Activated effector memory CD4-positive, alpha-beta T cell treated with Interleukin-2 at 50 U/mL for 16 hours (primary cell): ENCODE measurements at regions not wholly inside any gene's neighbourhood (a gene's known extent, or its start where the extent isn't known, plus 50 kb on each side); places are given as distances from the start of the nearest gene placed in this dataset.

ENCODE experiments used
- DNase-seq: peaks from one replicate; pipeline ENCODE4 v3.0.0-alpha.2; 2020

- no peak for DNase-seq
Measured at GRCh38 chr21:29443411-29444010, 144.8 kb downstream of the BACH1 start.

DNA sequence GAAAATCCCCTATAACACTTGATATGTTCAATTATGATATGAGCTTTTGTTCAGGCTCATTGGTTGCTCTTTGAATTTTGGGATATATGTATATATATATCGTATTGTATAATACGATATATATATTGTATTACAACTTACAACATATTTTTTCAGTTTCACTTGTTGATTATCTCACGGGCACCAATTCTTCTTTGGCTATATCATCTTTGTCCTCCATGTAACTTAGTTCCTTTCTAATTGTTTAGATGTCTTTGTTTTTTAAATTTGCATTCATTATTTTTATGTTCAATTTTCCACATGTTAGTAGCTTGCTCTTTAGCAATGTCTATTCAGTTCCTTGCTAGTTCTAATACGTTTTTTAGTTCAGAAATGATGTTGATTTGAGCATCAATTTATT is 150.0 kb downstream of the BACH1 start:
- DNase-seq = no peak

GRCh38 chr21:29449306-29449950 is 150.7 kb downstream of the BACH1 start:
- no peak for DNase-seq

GRCh38 chr21:29450058-29450457 is 151.3 kb downstream of the BACH1 start:
- DNase-seq = no peak

- no peak for DNase-seq
Measured at GRCh38 chr21:29453511-29453910, 154.8 kb downstream of the BACH1 start.

GRCh38 chr21:29454179-29454578 is 155.5 kb downstream of the BACH1 start:
- DNase-seq = no peak

GRCh38 chr21:29462479-29462878 is 163.8 kb downstream of the BACH1 start:
- DNase-seq = no peak

DNA sequence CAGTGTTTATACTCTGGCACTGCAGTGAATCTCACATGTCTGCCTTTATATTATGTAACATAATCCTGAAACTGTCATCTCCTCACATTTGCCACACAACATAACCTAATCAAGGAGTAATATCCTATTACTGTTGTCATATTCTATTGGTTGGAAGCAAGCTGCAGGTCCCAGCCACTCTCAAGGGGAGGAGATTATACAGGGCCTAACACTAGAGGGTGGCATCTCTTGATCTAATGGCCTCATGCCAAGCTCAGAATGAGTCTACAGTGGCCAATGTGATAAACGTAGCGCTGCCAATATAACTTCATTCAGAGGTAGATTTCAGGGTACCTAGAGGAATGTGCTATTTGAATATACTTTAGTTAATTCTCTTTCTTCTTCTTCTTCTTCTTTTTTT is 166.8 kb downstream of the BACH1 start:
- no peak for DNase-seq

DNA sequence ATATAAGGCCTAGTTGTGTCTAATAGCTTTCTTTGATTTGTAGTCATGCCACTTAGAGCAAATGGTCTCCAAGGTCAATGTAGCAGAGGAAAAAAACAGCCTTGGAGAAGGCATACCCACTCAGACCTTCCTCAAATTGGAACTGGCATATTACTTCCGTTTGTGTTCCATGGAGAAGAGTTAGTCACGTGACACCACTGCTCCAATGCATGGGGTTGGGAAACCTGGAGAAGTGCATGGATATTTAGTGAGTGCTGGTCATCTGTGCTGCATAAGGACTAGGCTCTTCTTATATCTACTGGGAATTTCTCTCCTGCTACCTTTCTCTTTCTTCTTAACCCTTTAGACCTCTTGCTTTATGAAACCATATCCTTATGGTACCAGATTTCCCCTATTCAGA is 167.8 kb downstream of the BACH1 start:
- DNase-seq = no peak

- no peak for DNase-seq
Measured at GRCh38 chr21:29470397-29470796, 171.7 kb downstream of the BACH1 start.

DNA sequence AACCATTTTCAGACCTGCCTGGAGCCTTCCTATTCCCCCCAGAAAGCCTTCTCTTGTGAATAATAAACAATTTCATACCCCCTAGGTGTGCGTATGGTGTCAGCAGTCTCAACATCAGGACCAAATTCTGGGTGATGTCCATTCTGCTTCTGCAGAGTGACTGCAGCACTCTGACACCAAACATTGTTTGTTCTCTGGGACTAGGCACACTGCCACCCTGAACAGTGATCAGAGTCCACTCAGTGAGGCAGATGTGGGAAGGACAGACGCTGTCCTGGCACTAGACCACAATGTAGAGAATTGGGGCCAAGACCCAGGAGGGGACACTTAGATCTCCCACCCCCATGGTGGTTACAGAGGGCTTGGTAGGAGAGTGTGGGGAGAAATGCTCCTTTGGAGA is 175.1 kb downstream of the BACH1 start:
- no peak for DNase-seq

DNA sequence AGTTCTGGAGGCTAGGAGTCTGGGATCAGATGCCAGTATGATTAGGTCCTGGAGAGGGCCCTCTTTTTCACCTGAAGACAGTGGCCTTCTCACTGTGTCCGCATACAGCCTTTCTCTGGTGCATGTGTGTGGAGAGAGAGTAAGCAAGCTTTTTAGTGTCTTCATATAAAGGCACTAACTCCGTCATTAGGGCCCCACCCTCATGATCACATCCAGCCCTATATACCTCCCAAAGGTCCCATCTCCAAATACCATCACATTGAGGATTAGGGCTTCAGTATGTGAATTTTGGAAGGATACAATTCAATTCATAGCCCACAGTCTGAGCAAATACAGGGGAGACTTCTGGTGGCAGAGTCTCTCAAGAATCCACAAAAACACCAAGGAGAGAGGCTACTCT is 176.6 kb downstream of the BACH1 start:
- DNase-seq = no peak

DNA sequence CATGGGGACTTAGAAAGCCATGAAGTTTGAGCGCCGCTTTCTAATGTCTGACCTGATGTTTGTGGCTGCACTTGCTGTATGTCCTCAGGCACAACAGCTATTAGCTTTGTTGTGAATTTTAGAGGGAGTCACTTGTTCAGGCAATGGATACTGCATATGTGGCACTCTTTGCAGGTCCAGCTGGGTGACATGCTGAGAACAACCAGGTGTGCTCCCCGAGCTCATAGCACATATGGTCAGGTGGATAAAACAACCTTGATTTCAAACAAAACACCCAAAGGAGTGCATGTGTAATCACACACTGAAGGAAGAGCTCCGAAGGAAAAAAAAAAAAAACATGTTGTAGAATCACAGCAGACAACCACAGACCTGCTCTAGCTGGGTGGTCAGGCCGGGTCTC is 178.6 kb downstream of the BACH1 start:
- no peak for DNase-seq

DNA sequence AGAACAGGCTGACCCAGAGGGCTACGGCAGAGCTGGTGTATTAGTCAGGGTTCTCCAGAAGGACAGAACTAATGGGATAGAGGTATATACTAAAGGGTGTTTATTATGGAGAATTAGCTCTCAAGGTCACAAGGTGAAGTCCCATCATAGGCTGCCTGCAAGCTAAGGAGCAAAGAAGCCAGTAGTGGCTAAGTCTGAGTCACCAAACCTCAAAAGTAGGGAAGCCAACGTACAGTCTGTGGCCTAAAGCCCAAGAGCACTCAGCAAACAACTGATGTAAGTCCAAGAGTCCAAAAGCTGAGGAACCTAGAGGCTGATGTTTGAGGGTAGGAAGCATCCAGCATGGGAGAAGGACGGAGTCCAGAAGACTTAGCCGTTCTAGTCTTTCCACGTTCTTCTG is 179.2 kb downstream of the BACH1 start:
- no peak for DNase-seq

DNA sequence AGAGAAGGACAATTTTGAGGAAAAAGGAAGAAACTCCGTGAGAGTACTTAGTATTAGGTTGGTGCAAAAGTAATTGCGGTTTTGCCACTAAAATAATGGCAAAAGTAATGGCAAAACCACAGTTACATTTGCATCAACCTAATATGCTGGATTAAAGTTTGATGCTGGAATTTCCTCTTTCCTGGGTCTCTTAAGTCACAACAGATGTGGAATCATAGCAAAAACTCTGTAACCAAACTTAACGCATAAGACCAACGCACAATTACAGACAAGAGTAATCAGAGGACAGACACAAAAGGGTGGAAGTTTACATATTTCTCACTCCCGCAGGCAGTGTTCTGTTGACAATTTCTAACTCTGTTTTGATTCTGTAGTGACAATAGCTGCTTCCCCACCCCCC is 182.4 kb downstream of the BACH1 start:
- DNase-seq = no peak

GRCh38 chr21:29481641-29482040 is 182.9 kb downstream of the BACH1 start:
- DNase-seq = no peak

DNA sequence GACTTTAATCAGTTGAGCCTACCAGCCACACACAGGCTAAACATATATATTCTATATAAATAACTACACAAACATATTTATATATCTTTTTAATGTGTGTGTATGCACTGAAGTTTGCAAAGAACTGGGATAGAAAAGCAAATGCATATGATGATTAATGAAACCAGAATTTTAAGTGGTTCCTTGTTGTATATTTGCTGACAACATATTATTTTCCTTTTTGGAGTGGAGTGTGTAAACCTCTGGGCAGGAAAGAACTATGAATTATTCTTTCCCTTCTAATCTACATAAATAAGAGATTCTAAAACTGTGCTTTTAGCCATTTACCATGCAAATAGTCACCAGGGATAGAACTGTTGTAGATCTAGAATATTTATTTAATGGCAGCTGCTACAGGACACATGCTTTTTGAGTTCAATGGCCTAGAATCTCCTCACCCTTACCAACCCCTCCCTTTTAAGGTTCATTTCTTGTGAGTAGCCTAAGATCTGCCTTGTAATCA is 187.6 kb downstream of the BACH1 start:
- DNase-seq = no peak
